Naive thymus-derived CD4-positive, alpha-beta T cell (primary cell): ENCODE measurements at regions not wholly inside any gene's neighbourhood (a gene's known extent, or its start where the extent isn't known, plus 50 kb on each side); places are given as distances from the start of the nearest gene placed in this dataset.
"Not testable (repeated sequence)": the region's sequence is repeated elsewhere in the genome, so short reads cannot be mapped to it uniquely, and the experiment has no call there.

Experiments
- ATAC-seq: fragments of 150-1000 bp; cut with Tn5 transposase; 2 replicates; pipeline ENCODE4 v1.10.0; 2021; ENCODE audit warnings: mild to moderate bottlenecking, moderate library complexity
- CTCF ChIA-PET: fragments of 350-600 bp; sonication (Branson Sonifier 250); formaldehyde crosslinking; loops from one replicate; lab custom pipeline; 2021; ENCODE audit warnings: antibody characterized with exemption; lab: Charles Lee
- POLR2A ChIA-PET: fragments of 350-600 bp; sonication (Branson Sonifier 250); formaldehyde crosslinking; loops from one replicate; lab custom pipeline; 2021; ENCODE audit warnings: antibody characterized with exemption, inconsistent platforms; lab: Charles Lee
- DNase-seq, 9 donors: peaks; one replicate each; pipeline versions ENCODE4 v3.0.0 to v3.0.0-alpha.2; 2020 to 2022; ENCODE audit warnings: mixed read lengths in 1 of 9
- H3K27ac ChIP-seq: one replicate; pipeline ENCODE4 v1.7.0; 2013; ENCODE audit warnings: mild to moderate bottlenecking, low read depth, low read length, moderate library complexity
- H3K27me3 ChIP-seq, 2 donors: one replicate each; pipeline ENCODE4 v1.7.0; 2013; ENCODE audit warnings: low read length in 2 of 2, mild to moderate bottlenecking in 2 of 2, moderate library complexity in 2 of 2; ENCODE audit not compliant: control insufficient read depth in 2 of 2, insufficient read depth in 2 of 2
- H3K36me3 ChIP-seq, 3 experiments: 1 replicate in 2 of 3; 2 replicates in 1 of 3; pipeline ENCODE4 v1.7.0; 2013; ENCODE audit warnings: low read length in 3 of 3, mild to moderate bottlenecking in 3 of 3, moderate library complexity in 1 of 3; ENCODE audit not compliant: insufficient read depth in 3 of 3, control insufficient read depth in 2 of 3
- H3K4me1 ChIP-seq, 2 donors: one replicate each; pipeline ENCODE4 v1.7.0; 2013; ENCODE audit warnings: low read length in 2 of 2, mild to moderate bottlenecking in 2 of 2, moderate library complexity in 1 of 2; ENCODE audit not compliant: control insufficient read depth in 2 of 2, insufficient read depth in 2 of 2
- H3K4me3 ChIP-seq: 2 replicates; pipeline ENCODE4 v1.7.0; 2013; ENCODE audit warnings: mild to moderate bottlenecking, low read length
- H3K9me3 ChIP-seq, 3 experiments: 1 replicate in 2 of 3; 2 replicates in 1 of 3; pipeline ENCODE4 v1.7.0; 2013; ENCODE audit warnings: low read length in 3 of 3; ENCODE audit not compliant: control insufficient read depth in 2 of 3
- H3K27ac Mint-ChIP-seq, 9 donors: one replicate each; pipeline ENCODE4 v1.8.0; 2020 to 2022; ENCODE audit warnings: mixed read lengths in 9 of 9, mild to moderate bottlenecking in 8 of 9, moderate library complexity in 5 of 9, inconsistent platforms in 2 of 9
- H3K27me3 Mint-ChIP-seq, 5 donors: one replicate each; pipeline ENCODE4 v1.8.0; 2021 to 2022; ENCODE audit warnings: mixed read lengths in 5 of 5, mild to moderate bottlenecking in 1 of 5
- H3K36me3 Mint-ChIP-seq, 5 donors: one replicate each; pipeline ENCODE4 v1.8.0; 2020 to 2022; ENCODE audit warnings: mixed read lengths in 5 of 5, mild to moderate bottlenecking in 3 of 5, inconsistent platforms in 1 of 5
- H3K4me1 Mint-ChIP-seq, 7 donors: one replicate each; pipeline ENCODE4 v1.8.0; 2020 to 2022; ENCODE audit warnings: mixed read lengths in 7 of 7, mild to moderate bottlenecking in 3 of 7, inconsistent platforms in 1 of 7
- H3K4me3 Mint-ChIP-seq, 10 donors: one replicate each; pipeline ENCODE4 v1.8.0; 2020 to 2022; ENCODE audit warnings: mild to moderate bottlenecking in 10 of 10, mixed read lengths in 10 of 10, moderate library complexity in 6 of 10, inconsistent platforms in 2 of 10
- H3K9me3 Mint-ChIP-seq, 11 donors: one replicate each; pipeline ENCODE4 v1.8.0; 2020 to 2022; ENCODE audit warnings: mixed read lengths in 11 of 11, mild to moderate bottlenecking in 4 of 11, inconsistent platforms in 1 of 11, moderate library complexity in 1 of 11
- intact Hi-C, 2 donors: fragments of 100-400 bp; cut with micrococcal nuclease; formaldehyde crosslinking; loops; one replicate each; pipeline ENCODE4 v1.15.1; 2023

- Mint-ChIP-seq H3K9me3 (peaks cover 0 to 5% (median 0%) of the 10 kb centered on the region in 11 donors), H3K27me3 (peaks cover 0 to 8% (median under 1%) of the 10 kb centered on the region in 5 donors), H3K36me3 (peaks cover 0 to 4% (median 0%) of the 10 kb centered on the region in 5 donors), H3K27ac (no peak overlapping the region), H3K4me3 (no peak overlapping the region), H3K4me1 (no peaks in the 10 kb centered on the region)
- no peak overlapping the region for H3K27ac ChIP-seq
- no peaks in the 10 kb centered on the region for H3K4me1 ChIP-seq
- POLR2A ChIA-PET: interaction anchor here (0.7 kb wide), 1 partner anchor 9 kb away, joined by 3 read pairs; no protein-coding TSS in a partner anchor
- H3K27me3 ChIP-seq: no peaks in the 10 kb centered on the region
- intact Hi-C loops: loop anchor here in 1 of 2 donors (10.0 kb wide), 1 partner anchor 64 kb away; the partner anchor contains the start of gene ALDH1B1
- ATAC-seq (no peak), DNase-seq (no peak)
- H3K9me3 ChIP-seq: no peaks in the 10 kb centered on the region
- H3K36me3 ChIP-seq: no peaks in the 10 kb centered on the region
- H3K4me3 ChIP-seq: no peak overlapping the region
- CTCF ChIA-PET: no interaction called here
Measured at GRCh38 chr9:38331141-38331540, 61.4 kb upstream of the ALDH1B1 start.

DNA sequence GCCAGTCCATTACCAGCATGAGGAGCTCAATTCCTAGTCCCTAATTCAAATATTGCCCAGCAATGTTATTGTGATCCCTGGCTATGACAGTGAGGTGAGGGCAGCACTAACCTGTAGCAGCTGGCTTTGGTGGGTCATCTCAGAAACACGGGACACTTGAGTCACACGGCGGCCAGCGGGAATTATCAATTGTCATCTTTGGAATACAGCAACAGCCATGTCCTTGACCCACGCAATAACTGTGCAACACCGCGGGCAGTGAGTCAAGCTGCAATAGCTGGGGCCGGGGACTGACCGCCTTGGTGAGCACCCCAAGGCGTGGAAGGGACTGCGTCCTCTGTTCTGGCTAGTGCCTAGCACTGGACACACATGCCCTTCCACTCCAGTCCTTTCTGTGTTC, 62.5 kb upstream of the ALDH1B1 start:
- intact Hi-C loops: loop anchor here in 1 of 2 donors (10.0 kb wide), 1 partner anchor 65 kb away; the partner anchor contains the start of gene ALDH1B1
- no peak overlapping the region for H3K27ac Mint-ChIP-seq
- peaks cover 0 to 8% (median 2%) of the 10 kb centered on the region in 5 donors for H3K27me3 Mint-ChIP-seq
- ChIA-PET CTCF (no interaction called here), POLR2A (no interaction called here)
- H3K4me1 Mint-ChIP-seq: no peaks in the 10 kb centered on the region
- Histone ChIP-seq H3K4me3 (no peak overlapping the region), H3K27me3 (no peaks in the 10 kb centered on the region), H3K27ac (no peak overlapping the region), H3K9me3 (no peaks in the 10 kb centered on the region), H3K36me3 (no peaks in the 10 kb centered on the region), H3K4me1 (no peaks in the 10 kb centered on the region)
- no peak overlapping the region for H3K4me3 Mint-ChIP-seq
- H3K36me3 Mint-ChIP-seq: peaks cover 0 to 4% (median 0%) of the 10 kb centered on the region in 5 donors
- no peak for DNase-seq
- no peak for ATAC-seq
- H3K9me3 Mint-ChIP-seq: peaks cover 0 to 5% (median 0%) of the 10 kb centered on the region in 11 donors

DNA sequence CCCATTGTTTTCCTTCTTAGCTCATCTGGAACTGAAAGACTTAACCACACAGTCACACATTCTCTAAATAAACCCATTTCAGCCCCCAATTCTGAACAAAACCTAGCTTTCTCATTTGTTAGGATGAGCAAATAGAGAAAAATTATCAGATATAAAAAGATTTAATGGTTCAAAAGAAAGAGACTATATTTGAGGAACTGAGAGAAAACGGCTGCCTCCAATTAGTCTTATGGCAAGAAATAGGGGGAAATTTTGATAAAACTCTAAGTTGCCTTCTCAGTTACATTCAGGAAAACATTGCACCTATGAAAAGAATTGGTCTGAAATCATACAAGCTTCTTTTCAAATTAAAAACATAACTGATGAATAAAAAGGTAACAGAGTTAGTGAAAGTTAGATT, 63.7 kb upstream of the ALDH1B1 start:
- H3K4me3 Mint-ChIP-seq: no peak overlapping the region
- H3K9me3 Mint-ChIP-seq: peaks cover 0 to 5% (median 1%) of the 10 kb centered on the region in 11 donors
- no peak for DNase-seq
- H3K27ac Mint-ChIP-seq: no peak overlapping the region
- peaks cover 0 to 4% (median 0%) of the 10 kb centered on the region in 5 donors for H3K36me3 Mint-ChIP-seq
- Histone ChIP-seq H3K36me3 (no peaks in the 10 kb centered on the region), H3K4me3 (no peak overlapping the region), H3K27ac (no peak overlapping the region), H3K27me3 (no peaks in the 10 kb centered on the region), H3K4me1 (no peaks in the 10 kb centered on the region), H3K9me3 (no peaks in the 10 kb centered on the region)
- H3K27me3 Mint-ChIP-seq: peaks cover 0 to 8% (median 2%) of the 10 kb centered on the region in 5 donors
- H3K4me1 Mint-ChIP-seq: no peaks in the 10 kb centered on the region
- no peak for ATAC-seq
- intact Hi-C loops: no loop called here
- CTCF ChIA-PET: no interaction called here
- POLR2A ChIA-PET: no interaction called here

DNA sequence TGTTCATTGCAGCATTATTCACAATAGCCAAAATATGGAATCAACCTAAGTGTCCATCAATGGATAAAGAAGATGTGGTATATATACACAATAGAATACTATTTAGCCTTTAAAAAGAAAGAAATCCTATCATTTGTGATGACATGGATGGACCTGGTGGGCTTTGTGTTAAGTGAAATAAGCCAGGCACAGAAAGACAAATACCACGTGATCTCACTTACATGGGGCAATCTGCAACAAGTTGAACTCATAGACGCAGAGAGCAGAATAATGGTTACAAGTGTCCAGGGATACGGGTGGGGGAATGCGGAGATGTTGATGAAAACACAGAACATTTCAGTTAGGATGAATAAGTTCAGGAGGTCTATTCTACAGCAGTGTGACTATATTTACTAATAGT, 66.4 kb upstream of the ALDH1B1 start:
- no peak for ATAC-seq
- Histone ChIP-seq H3K4me1 (no peaks in the 10 kb centered on the region), H3K4me3 (no peak overlapping the region), H3K36me3 (no peaks in the 10 kb centered on the region), H3K27ac (no peak overlapping the region), H3K27me3 (no peaks in the 10 kb centered on the region), H3K9me3 (no peaks in the 10 kb centered on the region)
- H3K27ac Mint-ChIP-seq: no peak overlapping the region
- H3K4me1 Mint-ChIP-seq: no peaks in the 10 kb centered on the region
- DNase-seq: no peak
- peaks cover 0 to 19% (median 7%) of the 10 kb centered on the region in 5 donors for H3K27me3 Mint-ChIP-seq
- no peak overlapping the region for H3K4me3 Mint-ChIP-seq
- H3K36me3 Mint-ChIP-seq: no peaks in the 10 kb centered on the region
- ChIA-PET POLR2A (no interaction called here), CTCF (no interaction called here)
- intact Hi-C loops: no loop called here
- H3K9me3 Mint-ChIP-seq: peaks cover 0 to 10% (median 3%) of the 10 kb centered on the region in 11 donors

DNA sequence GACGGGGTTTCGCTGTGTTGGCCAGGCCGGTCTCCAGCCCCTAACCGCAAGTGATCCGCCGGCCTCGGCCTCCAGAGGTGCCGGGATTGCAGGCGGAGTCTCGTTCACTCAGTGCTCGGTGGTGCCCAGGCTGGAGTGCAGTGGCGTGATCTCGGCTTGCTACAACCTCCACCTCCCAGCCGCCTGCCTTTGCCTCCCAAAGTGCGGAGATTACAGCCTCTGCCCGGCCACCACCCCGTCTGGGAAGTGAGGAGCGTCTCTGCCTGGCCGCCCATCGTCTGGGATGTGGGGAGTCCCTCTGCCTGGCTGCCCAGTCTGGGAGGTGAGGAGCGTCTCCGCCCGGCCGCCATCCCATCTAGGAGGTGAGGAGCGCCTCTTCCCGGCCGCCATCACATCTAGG, 68.3 kb upstream of the ALDH1B1 start:
- DNase-seq, H3K27ac Mint-ChIP-seq, H3K4me1 Mint-ChIP-seq, H3K27ac ChIP-seq, H3K4me3 ChIP-seq, CTCF ChIA-PET, H3K27me3 ChIP-seq, H3K36me3 Mint-ChIP-seq, H3K36me3 ChIP-seq, ATAC-seq, H3K9me3 ChIP-seq, H3K4me1 ChIP-seq, POLR2A ChIA-PET, H3K4me3 Mint-ChIP-seq, intact Hi-C loops: not testable (repeated sequence)
- Mint-ChIP-seq H3K27me3 (peaks cover 0 to 21% (median 9%) of the 10 kb centered on the region in 5 donors), H3K9me3 (peaks cover 0 to 10% (median 3%) of the 10 kb centered on the region in 11 donors)

- ChIA-PET CTCF (no interaction called here), POLR2A (interaction anchor here (1.0 kb wide), 1 partner anchor 9 kb away, joined by 3 read pairs; no protein-coding TSS in a partner anchor)
- ATAC-seq (no peak), DNase-seq (no peak)
- intact Hi-C loops: no loop called here
- Histone ChIP-seq H3K27ac (no peak overlapping the region), H3K27me3 (no peaks in the 10 kb centered on the region), H3K9me3 (no peaks in the 10 kb centered on the region), H3K4me3 (no peak overlapping the region), H3K4me1 (no peaks in the 10 kb centered on the region), H3K36me3 (no peaks in the 10 kb centered on the region)
- Mint-ChIP-seq H3K9me3 (peaks cover 0 to 10% (median 3%) of the 10 kb centered on the region in 11 donors), H3K27ac (no peak overlapping the region), H3K4me3 (no peak overlapping the region), H3K36me3 (no peaks in the 10 kb centered on the region), H3K4me1 (peaks cover 0 to 5% (median 0%) of the 10 kb centered on the region in 7 donors), H3K27me3 (peaks cover 0 to 21% (median 9%) of the 10 kb centered on the region in 5 donors)
Measured at GRCh38 chr9:38322937-38323336, 69.6 kb upstream of the ALDH1B1 start.

DNA sequence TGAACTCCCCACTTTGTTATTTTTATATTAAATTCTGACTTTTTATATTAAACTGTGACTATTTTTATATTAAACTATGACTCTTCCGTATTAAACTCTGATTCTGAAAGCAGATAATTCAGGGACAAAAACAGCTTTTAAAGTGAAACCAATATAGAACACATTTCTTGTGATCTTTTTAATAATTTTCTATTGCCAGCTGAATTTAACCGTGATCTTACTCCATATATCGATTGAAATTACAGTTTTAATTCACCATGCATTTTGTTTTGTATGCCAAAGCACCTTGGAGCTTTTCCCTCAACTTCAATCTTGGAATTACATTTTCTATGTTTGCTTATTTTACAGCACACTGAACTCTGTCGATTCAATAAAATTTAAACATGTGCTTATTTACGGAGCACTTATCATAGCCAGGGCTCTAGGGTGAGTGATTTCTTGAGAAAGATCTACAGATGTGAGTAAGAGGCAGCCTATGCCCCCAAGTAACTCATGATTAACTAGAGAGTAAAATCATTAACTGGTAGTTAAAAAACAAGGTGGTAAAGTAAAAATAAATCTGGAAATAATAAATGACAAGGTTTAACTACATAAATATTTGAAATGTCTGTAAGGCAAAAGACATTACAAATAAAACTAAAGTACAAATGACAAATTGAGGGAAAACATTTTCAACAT, 72.9 kb upstream of the ALDH1B1 start:
- H3K4me1 ChIP-seq: no peaks in the 10 kb centered on the region
- H3K4me3 ChIP-seq: no peak overlapping the region
- CTCF ChIA-PET: no interaction called here
- POLR2A ChIA-PET: no interaction called here
- ATAC-seq (no peak), DNase-seq (no peak)
- no peaks in the 10 kb centered on the region for H3K9me3 ChIP-seq
- no peak overlapping the region for H3K27ac Mint-ChIP-seq
- no peaks in the 10 kb centered on the region for H3K36me3 Mint-ChIP-seq
- H3K27me3 ChIP-seq: no peaks in the 10 kb centered on the region
- H3K27ac ChIP-seq: no peak overlapping the region
- no peaks in the 10 kb centered on the region for H3K36me3 ChIP-seq
- no peak overlapping the region for H3K4me3 Mint-ChIP-seq
- intact Hi-C loops: no loop called here
- H3K9me3 Mint-ChIP-seq: peaks cover 0 to 10% (median 3%) of the 10 kb centered on the region in 11 donors
- H3K27me3 Mint-ChIP-seq: peaks cover 5 to 21% (median 11%) of the 10 kb centered on the region in 5 donors
- H3K4me1 Mint-ChIP-seq: peaks cover 0 to 5% (median 0%) of the 10 kb centered on the region in 7 donors
